Activated CD4-positive, alpha-beta T cell treated with anti-CD3 and anti-CD28 coated beads for 36 hours (primary cell): ENCODE measurements at regions not wholly inside any gene's neighbourhood (a gene's known extent, or its start where the extent isn't known, plus 50 kb on each side); places are given as distances from the start of the nearest gene placed in this dataset.

Experiments used
- ATAC-seq: fragments of 200-7000 bp; cut with Tn5 transposase; one replicate; pipeline ENCODE4 v1.10.0; 2021; ENCODE audit warnings: mild to moderate bottlenecking, moderate library complexity
- CTCF ChIA-PET: fragments of 350-600 bp; sonication (Branson Sonifier 250); formaldehyde crosslinking; loops from one replicate; lab custom pipeline; 2021; ENCODE audit warnings: antibody characterized with exemption; lab: Charles Lee
- POLR2A ChIA-PET: fragments of 350-600 bp; sonication (Branson Sonifier 250); formaldehyde crosslinking; loops from one replicate; lab custom pipeline; 2021; ENCODE audit warnings: antibody characterized with exemption, inconsistent platforms; lab: Charles Lee
- DNase-seq: peaks from one replicate; pipeline ENCODE4 v3.0.0-alpha.2; 2020
- H3K27ac Mint-ChIP-seq: one replicate; pipeline ENCODE4 v1.8.0; 2021; ENCODE audit warnings: mixed read lengths
- H3K27me3 Mint-ChIP-seq: one replicate; pipeline ENCODE4 v1.8.0; 2021; ENCODE audit warnings: mixed read lengths
- H3K36me3 Mint-ChIP-seq: one replicate; pipeline ENCODE4 v1.8.0; 2021; ENCODE audit warnings: low read depth, mixed read lengths
- H3K4me1 Mint-ChIP-seq: one replicate; pipeline ENCODE4 v1.8.0; 2021; ENCODE audit warnings: mixed read lengths
- H3K4me3 Mint-ChIP-seq: one replicate; pipeline ENCODE4 v1.8.0; 2021; ENCODE audit warnings: mild to moderate bottlenecking, moderate library complexity, mixed read lengths
- H3K9me3 Mint-ChIP-seq: one replicate; pipeline ENCODE4 v1.8.0; 2021; ENCODE audit warnings: low read depth, mixed read lengths
- intact Hi-C, 2 experiments: fragments of 100-400 bp; cut with DNase I in 1 of 2; cut with micrococcal nuclease in 1 of 2; formaldehyde crosslinking; loops; one replicate each; pipeline versions ENCODE4 v1.14.2 to v1.15.1; 2022 to 2024; cut with DNase I, micrococcal nuclease

- H3K9me3 Mint-ChIP-seq = peaks cover 18% of the 10 kb centered on the region
- no peak for ATAC-seq
- no peaks in the 10 kb centered on the region for H3K36me3 Mint-ChIP-seq
- H3K4me1 Mint-ChIP-seq = no peaks in the 10 kb centered on the region
- DNase-seq = no peak
- H3K27ac Mint-ChIP-seq = no peak overlapping the region
- CTCF ChIA-PET = no interaction called here
- H3K4me3 Mint-ChIP-seq = no peak overlapping the region
- intact Hi-C loops = no loop called here
- no peaks in the 10 kb centered on the region for H3K27me3 Mint-ChIP-seq
- POLR2A ChIA-PET = no interaction called here
Observed at GRCh38 chr7:52877240-52877639, 158.2 kb upstream of the POM121L12 start.

GRCh38 chr7:52876402-52876801, 159.0 kb upstream of the POM121L12 start:
- Mint-ChIP-seq H3K9me3 (peaks cover 22% of the 10 kb centered on the region), H3K36me3 (no peaks in the 10 kb centered on the region), H3K4me3 (no peak overlapping the region), H3K27me3 (no peaks in the 10 kb centered on the region), H3K27ac (no peak overlapping the region), H3K4me1 (no peaks in the 10 kb centered on the region)
- ChIA-PET POLR2A (no interaction called here), CTCF (no interaction called here)
- ATAC-seq = no peak
- intact Hi-C loops = no loop called here
- DNase-seq = no peak

- intact Hi-C loops = no loop called here
- no peak for ATAC-seq
Observed at GRCh38 chr7:52863652-52864051, 171.8 kb upstream of the POM121L12 start.

GRCh38 chr7:52862321-52862720, 173.1 kb upstream of the POM121L12 start:
- Mint-ChIP-seq H3K36me3 (no peaks in the 10 kb centered on the region), H3K4me3 (no peak overlapping the region), H3K4me1 (no peaks in the 10 kb centered on the region), H3K27ac (no peak overlapping the region), H3K27me3 (no peaks in the 10 kb centered on the region), H3K9me3 (peaks cover 22% of the 10 kb centered on the region)
- ATAC-seq (no peak), DNase-seq (no peak)
- POLR2A ChIA-PET = no interaction called here
- CTCF ChIA-PET = no interaction called here
- intact Hi-C loops = no loop called here

More at GRCh38 chr7:52863652-52864051, 171.8 kb upstream of the POM121L12 start:
- H3K4me1 Mint-ChIP-seq = no peaks in the 10 kb centered on the region
- ChIA-PET POLR2A (no interaction called here), CTCF (interaction anchor here (0.7 kb wide), 1 partner anchor 812 kb away, joined by 3 read pairs; no protein-coding TSS in a partner anchor)
- H3K27me3 Mint-ChIP-seq = no peaks in the 10 kb centered on the region
- H3K9me3 Mint-ChIP-seq = peaks cover 26% of the 10 kb centered on the region
- H3K27ac Mint-ChIP-seq = no peak overlapping the region
- DNase-seq = no peak
- H3K4me3 Mint-ChIP-seq = no peak overlapping the region
- H3K36me3 Mint-ChIP-seq = no peaks in the 10 kb centered on the region

- no peaks in the 10 kb centered on the region for H3K27me3 Mint-ChIP-seq
- CTCF ChIA-PET = no interaction called here
- DNase-seq (no peak), ATAC-seq (no peak)
- no peaks in the 10 kb centered on the region for H3K4me1 Mint-ChIP-seq
- H3K36me3 Mint-ChIP-seq = no peaks in the 10 kb centered on the region
- H3K4me3 Mint-ChIP-seq = no peak overlapping the region
- peaks cover 4% of the 10 kb centered on the region for H3K9me3 Mint-ChIP-seq
- H3K27ac Mint-ChIP-seq = no peak overlapping the region
- POLR2A ChIA-PET = no interaction called here
- intact Hi-C loops = no loop called here
Observed at GRCh38 chr7:52857367-52857766, 178.1 kb upstream of the POM121L12 start.

GRCh38 chr7:52854681-52855080, 180.8 kb upstream of the POM121L12 start:
- intact Hi-C loops = no loop called here
- ChIA-PET CTCF (no interaction called here), POLR2A (no interaction called here)
- H3K9me3 Mint-ChIP-seq = peaks cover 2% of the 10 kb centered on the region
- no peak for ATAC-seq
- no peaks in the 10 kb centered on the region for H3K4me1 Mint-ChIP-seq
- H3K27ac Mint-ChIP-seq = no peak overlapping the region
- DNase-seq = no peak
- no peak overlapping the region for H3K4me3 Mint-ChIP-seq
- H3K36me3 Mint-ChIP-seq = no peaks in the 10 kb centered on the region
- no peaks in the 10 kb centered on the region for H3K27me3 Mint-ChIP-seq

- ATAC-seq = no peak
- ChIA-PET POLR2A (no interaction called here), CTCF (no interaction called here)
- no peak overlapping the region for H3K4me3 Mint-ChIP-seq
- no peak overlapping the region for H3K27ac Mint-ChIP-seq
- H3K9me3 Mint-ChIP-seq = peaks cover 5% of the 10 kb centered on the region
- no peaks in the 10 kb centered on the region for H3K36me3 Mint-ChIP-seq
- intact Hi-C loops = no loop called here
- H3K4me1 Mint-ChIP-seq = no peaks in the 10 kb centered on the region
- DNase-seq = no peak
- no peaks in the 10 kb centered on the region for H3K27me3 Mint-ChIP-seq
Observed at GRCh38 chr7:52851547-52851946, 183.9 kb upstream of the POM121L12 start.

- Mint-ChIP-seq H3K9me3 (peaks cover 10% of the 10 kb centered on the region), H3K27me3 (no peaks in the 10 kb centered on the region), H3K27ac (no peak overlapping the region), H3K4me1 (no peaks in the 10 kb centered on the region), H3K36me3 (no peaks in the 10 kb centered on the region), H3K4me3 (no peak overlapping the region)
- ChIA-PET POLR2A (no interaction called here), CTCF (no interaction called here)
- no peak for DNase-seq
- intact Hi-C loops = no loop called here
- no peak for ATAC-seq
Observed at GRCh38 chr7:52843436-52843835, 192.0 kb upstream of the POM121L12 start.

- H3K36me3 Mint-ChIP-seq = no peaks in the 10 kb centered on the region
- ChIA-PET POLR2A (no interaction called here), CTCF (no interaction called here)
- intact Hi-C loops = no loop called here
- H3K4me3 Mint-ChIP-seq = no peak overlapping the region
- no peak for ATAC-seq
- DNase-seq = no peak
- no peak overlapping the region for H3K27ac Mint-ChIP-seq
- H3K9me3 Mint-ChIP-seq = peaks cover 14% of the 10 kb centered on the region
- no peaks in the 10 kb centered on the region for H3K27me3 Mint-ChIP-seq
- no peaks in the 10 kb centered on the region for H3K4me1 Mint-ChIP-seq
Observed at GRCh38 chr7:52842202-52842900, 193.1 kb upstream of the POM121L12 start.

- no peaks in the 10 kb centered on the region for H3K36me3 Mint-ChIP-seq
- H3K27me3 Mint-ChIP-seq = no peaks in the 10 kb centered on the region
- intact Hi-C loops = no loop called here
- no peaks in the 10 kb centered on the region for H3K4me1 Mint-ChIP-seq
- no peak for ATAC-seq
- CTCF ChIA-PET = no interaction called here
- no peak overlapping the region for H3K4me3 Mint-ChIP-seq
- peaks cover 10% of the 10 kb centered on the region for H3K9me3 Mint-ChIP-seq
- no peak overlapping the region for H3K27ac Mint-ChIP-seq
- DNase-seq = no peak
- POLR2A ChIA-PET = no interaction called here
Observed at GRCh38 chr7:52838981-52839411, 196.4 kb upstream of the POM121L12 start.

- CTCF ChIA-PET = no interaction called here
Observed at GRCh38 chr7:52831321-52831720, 204.1 kb upstream of the POM121L12 start.

GRCh38 chr7:52830801-52831200, 204.6 kb upstream of the POM121L12 start:
- POLR2A ChIA-PET = no interaction called here
- H3K4me1 Mint-ChIP-seq = no peaks in the 10 kb centered on the region
- H3K9me3 Mint-ChIP-seq = peaks cover 8% of the 10 kb centered on the region
- no peak overlapping the region for H3K27ac Mint-ChIP-seq
- no peaks in the 10 kb centered on the region for H3K27me3 Mint-ChIP-seq
- ATAC-seq = no peak
- no peak for DNase-seq
- intact Hi-C loops = no loop called here
- H3K36me3 Mint-ChIP-seq = no peaks in the 10 kb centered on the region
- CTCF ChIA-PET = no interaction called here
- H3K4me3 Mint-ChIP-seq = no peak overlapping the region

More at GRCh38 chr7:52831321-52831720, 204.1 kb upstream of the POM121L12 start:
- H3K4me3 Mint-ChIP-seq = no peak overlapping the region
- DNase-seq = no peak
- POLR2A ChIA-PET = no interaction called here
- H3K27ac Mint-ChIP-seq = no peak overlapping the region
- peaks cover 8% of the 10 kb centered on the region for H3K9me3 Mint-ChIP-seq
- ATAC-seq = no peak
- H3K27me3 Mint-ChIP-seq = no peaks in the 10 kb centered on the region
- H3K4me1 Mint-ChIP-seq = no peaks in the 10 kb centered on the region
- intact Hi-C loops = no loop called here
- H3K36me3 Mint-ChIP-seq = no peaks in the 10 kb centered on the region
